ENCODE measurements at regions not wholly inside any gene's neighbourhood (a gene's known extent, or its start where the extent isn't known, plus 50 kb on each side); places are given as distances from the start of the nearest gene placed in this dataset.

GRCh38 chr1:88474555-88475304 is 209.3 kb upstream of the PKN2 start:
- no peak for TF ChIP-seq REST (IDR thresholded peaks at IDR 0.05)
- TF ChIP-seq TAF1 (conservative IDR thresholded peaks at IDR 0.05), result no peak
- no peak for TF ChIP-seq ZBTB33 (IDR thresholded peaks at IDR 0.05)
- TF ChIP-seq RXRA (IDR thresholded peaks at IDR 0.05), result no peak

GRCh38 chr1:88484881-88485280 is 199.2 kb upstream of the PKN2 start:
- no peaks in the 10 kb centered on the region for H3K4me1 ChIP-seq (ENCODE audit: control insufficient read depth in 4 of 4, insufficient read depth in 4 of 4, low read length in 3 of 4)
- DNase-seq (ENCODE audit: low spot score), result no peak
- no peak overlapping the region for H3K27ac ChIP-seq (ENCODE audit: low read depth in 1 of 2, low read length in 2 of 2)
- H3K36me3 ChIP-seq (ENCODE audit: control insufficient read depth in 4 of 4, insufficient read depth in 3 of 4, low read depth in 1 of 4, low read length in 3 of 4), result no peaks in the 10 kb centered on the region
- no peak overlapping the region for H3K9ac ChIP-seq (ENCODE audit: low read depth in 1 of 2, low read length in 2 of 2)
- no peaks in the 10 kb centered on the region for H3K27me3 ChIP-seq (ENCODE audit: control insufficient read depth in 4 of 4, insufficient read depth in 4 of 4, low read length in 3 of 4)
- no peak overlapping the region for H3K4me3 ChIP-seq (ENCODE audit: low read depth in 1 of 3, low read length in 3 of 3)
- 94% methylated on average over 4 of the region's 4 CpGs for WGBS
- no peak for TF ChIP-seq EGR1 (IDR thresholded peaks at IDR 0.05; ENCODE audit: low read depth in 2 of 2)
- TF ChIP-seq GABPA (IDR thresholded peaks at IDR 0.05 in 1 of 2, conservative IDR thresholded peaks at IDR 0.05 in 1 of 2), result no peak
- no peak for TF ChIP-seq MAX (IDR thresholded peaks at IDR 0.05)
- TF ChIP-seq JUND (IDR thresholded peaks at IDR 0.05), result no peak
- no peak for TF ChIP-seq RAD21 (IDR thresholded peaks at IDR 0.05)
- TF ChIP-seq ZBTB33 (IDR thresholded peaks at IDR 0.05), result no peak
- TF ChIP-seq YY1 (IDR thresholded peaks at IDR 0.05), result no peak
- no peak for TF ChIP-seq REST (IDR thresholded peaks at IDR 0.05)
- no peak for TF ChIP-seq HNF4A (conservative IDR thresholded peaks at IDR 0.05)
- no peak for TF ChIP-seq FOXA1 (IDR thresholded peaks at IDR 0.05)
- no peak for TF ChIP-seq RXRA (IDR thresholded peaks at IDR 0.05)
- TF ChIP-seq CTCF (IDR thresholded peaks at IDR 0.05; ENCODE audit: low read depth, low read length, missing input control), result no peak
- no peak for TF ChIP-seq HNF4G (IDR thresholded peaks at IDR 0.05)
- H3K9me3 ChIP-seq (ENCODE audit: control insufficient read depth in 4 of 4, low read length in 3 of 4), result no peaks in the 10 kb centered on the region

More at GRCh38 chr1:88474555-88475304, 209.3 kb upstream of the PKN2 start:
- H3K9ac ChIP-seq (ENCODE audit: low read depth in 1 of 2, low read length in 2 of 2), result no peak overlapping the region
- H3K27me3 ChIP-seq (ENCODE audit: control insufficient read depth in 4 of 4, insufficient read depth in 4 of 4, low read length in 3 of 4), result no peaks in the 10 kb centered on the region
- H3K36me3 ChIP-seq (ENCODE audit: control insufficient read depth in 4 of 4, insufficient read depth in 3 of 4, low read depth in 1 of 4, low read length in 3 of 4), result no peaks in the 10 kb centered on the region
- H3K4me1 ChIP-seq (ENCODE audit: control insufficient read depth in 4 of 4, insufficient read depth in 4 of 4, low read length in 3 of 4), result no peaks in the 10 kb centered on the region
- no peaks in the 10 kb centered on the region for H3K9me3 ChIP-seq (ENCODE audit: control insufficient read depth in 4 of 4, low read length in 3 of 4)
- H3K27ac ChIP-seq (ENCODE audit: low read depth in 1 of 2, low read length in 2 of 2), result no peak overlapping the region
- no peak overlapping the region for H3K4me3 ChIP-seq (ENCODE audit: low read depth in 1 of 3, low read length in 3 of 3)
- no peak for DNase-seq (ENCODE audit: low spot score)
- 98% methylated on average over 1 of the region's 1 CpG for WGBS
